Gastrocnemius medialis (tissue), 4 donors: ENCODE measurements at regions not wholly inside any gene's neighbourhood (a gene's known extent, or its start where the extent isn't known, plus 50 kb on each side); places are given as distances from the start of the nearest gene placed in this dataset.
"Not testable (repeated sequence)": the region's sequence is repeated elsewhere in the genome, so short reads cannot be mapped to it uniquely, and the experiment has no call there.

Experiments
- ATAC-seq, 2 donors: fragments of 150-250 bp; one replicate each; pipeline ENCODE4 v1.9.1; 2016
- DNase-seq, 2 donors: peaks; one replicate each; pipeline ENCODE4 v3.0.0-alpha.2; 2019
- H3K27ac ChIP-seq, 4 donors: fragments of 200-600 bp; sonication (generic); 1 replicate in 1 of 4; 2 replicates in 3 of 4; pipeline ENCODE4 v1.5.1; 2016 to 2018; ENCODE audit warnings: mild to moderate bottlenecking in 2 of 4, moderate library complexity in 1 of 4
- H3K27me3 ChIP-seq, 3 donors: fragments of 200-600 bp; sonication (generic) in 2 of 3; 1 replicate in 1 of 3; 2 replicates in 2 of 3; pipeline versions ENCODE4 v1.5.1 to v1.6.0; 2016 to 2019; ENCODE audit warnings: mild to moderate bottlenecking in 1 of 3, moderate library complexity in 1 of 3
- H3K36me3 ChIP-seq, 2 donors: fragments of 200-600 bp; sonication (generic) in 1 of 2; one replicate each; pipeline ENCODE4 v1.5.1; 2017 to 2018
- H3K4me1 ChIP-seq, 2 donors: fragments of 200-600 bp; sonication (generic) in 1 of 2; one replicate each; pipeline ENCODE4 v1.5.1; 2016 to 2017; ENCODE audit warnings: mild to moderate bottlenecking in 2 of 2
- H3K4me3 ChIP-seq, 4 donors: fragments of 200-600 bp; sonication (generic) in 3 of 4; 1 replicate in 1 of 4; 2 replicates in 3 of 4; pipeline ENCODE4 v1.5.1; 2016 to 2019; ENCODE audit warnings: mild to moderate bottlenecking in 2 of 4
- H3K9me3 ChIP-seq, 3 donors: fragments of 200-600 bp; sonication (generic) in 2 of 3; 1 replicate in 1 of 3; 2 replicates in 2 of 3; pipeline ENCODE4 v1.5.1; 2016 to 2019
- CTCF ChIP-seq, 5 experiments: fragments of 450-650 bp in 3 of 5; fragments of 200-600 bp in 2 of 5; sonication (generic) in 2 of 5; IDR thresholded peaks in 4 of 5; conservative IDR thresholded peaks in 1 of 5; 1 replicate in 4 of 5; 2 replicates in 1 of 5; pipeline ENCODE4 v1.5.1; 2016 to 2019; ENCODE audit warnings: antibody characterized with exemption in 5 of 5, mild to moderate bottlenecking in 3 of 5, moderate library complexity in 3 of 5
- POLR2A ChIP-seq, 2 donors: fragments of 450-650 bp; IDR thresholded peaks; one replicate each; pipeline ENCODE4 v1.6.1; 2017; ENCODE audit warnings: antibody characterized with exemption in 2 of 2, mild to moderate bottlenecking in 2 of 2, moderate library complexity in 2 of 2
- in situ Hi-C, 4 donors: fragments of 200-750 bp; cut with MboI; loops; one replicate each; pipeline versions ENCODE4 v1.15.0 to v1.8.0; 2017; ENCODE audit warnings: low sequenced_read_pairs in 4 of 4
- intact Hi-C: fragments of 100-400 bp; cut with DNase I; formaldehyde crosslinking; loops from one replicate; pipeline ENCODE4 v1.15.1; 2023; ENCODE audit warnings: low total_unique reads

GRCh38 chr14:52182853-52183252 is 84.6 kb upstream of the PTGDR start:
- intact Hi-C loops (no loop called here), in situ Hi-C loops (no loop called here)
- no peak overlapping the region for H3K4me3 ChIP-seq
- H3K27ac ChIP-seq = no peak overlapping the region
- ATAC-seq (no peak), DNase-seq (no peak)
- no peaks in the 10 kb centered on the region for H3K27me3 ChIP-seq
- H3K36me3 ChIP-seq = no peaks in the 10 kb centered on the region
- TF ChIP-seq CTCF (IDR thresholded peaks at IDR 0.05 in 4 of 5, conservative IDR thresholded peaks at IDR 0.05 in 1 of 5) (no peak), POLR2A (IDR thresholded peaks at IDR 0.05) (no peak)
- no peaks in the 10 kb centered on the region for H3K9me3 ChIP-seq
- H3K4me1 ChIP-seq = no peaks in the 10 kb centered on the region

- Histone ChIP-seq H3K4me3 (no peak overlapping the region), H3K9me3 (no peaks in the 10 kb centered on the region), H3K4me1 (no peaks in the 10 kb centered on the region), H3K27ac (no peak overlapping the region), H3K27me3 (no peaks in the 10 kb centered on the region), H3K36me3 (no peaks in the 10 kb centered on the region)
- ATAC-seq = no peak
- no peak for DNase-seq
- intact Hi-C loops (no loop called here), in situ Hi-C loops (no loop called here)
- TF ChIP-seq POLR2A (IDR thresholded peaks at IDR 0.05) (no peak), CTCF (IDR thresholded peaks at IDR 0.05 in 4 of 5, conservative IDR thresholded peaks at IDR 0.05 in 1 of 5) (no peak)
These were observed 88.2 kb upstream of the PTGDR start for GRCh38 chr14:52179141-52179790.

GRCh38 chr14:52175982-52176502 is 91.5 kb upstream of the PTGDR start:
- intact Hi-C loops (no loop called here), in situ Hi-C loops (no loop called here)
- peak in 1 of 2 donors; percentile 15 for DNase-seq
- no peak for TF ChIP-seq CTCF (IDR thresholded peaks at IDR 0.05 in 4 of 5, conservative IDR thresholded peaks at IDR 0.05 in 1 of 5)
- no peak for TF ChIP-seq POLR2A (IDR thresholded peaks at IDR 0.05)
- no peak overlapping the region for H3K4me3 ChIP-seq
- H3K9me3 ChIP-seq = no peaks in the 10 kb centered on the region
- H3K36me3 ChIP-seq = no peaks in the 10 kb centered on the region
- no peaks in the 10 kb centered on the region for H3K27me3 ChIP-seq
- no peak for ATAC-seq
- no peaks in the 10 kb centered on the region for H3K4me1 ChIP-seq
- no peak overlapping the region for H3K27ac ChIP-seq

- in situ Hi-C loops = not testable (repeated sequence)
These were observed 95.6 kb upstream of the PTGDR start for GRCh38 chr14:52171932-52172331.

GRCh38 chr14:52166822-52167221 is 98.0 kb upstream of the NID2 start:
- no peaks in the 10 kb centered on the region for H3K4me1 ChIP-seq
- intact Hi-C loops (no loop called here), in situ Hi-C loops (no loop called here)
- H3K27ac ChIP-seq = no peak overlapping the region
- DNase-seq (no peak), ATAC-seq (no peak)
- H3K4me3 ChIP-seq = no peak overlapping the region
- no peaks in the 10 kb centered on the region for H3K36me3 ChIP-seq
- no peaks in the 10 kb centered on the region for H3K9me3 ChIP-seq
- no peaks in the 10 kb centered on the region for H3K27me3 ChIP-seq
- no peak for TF ChIP-seq POLR2A (IDR thresholded peaks at IDR 0.05)
- no peak for TF ChIP-seq CTCF (IDR thresholded peaks at IDR 0.05 in 4 of 5, conservative IDR thresholded peaks at IDR 0.05 in 1 of 5)

More at GRCh38 chr14:52171932-52172331, 95.6 kb upstream of the PTGDR start:
- intact Hi-C loops, DNase-seq, H3K27ac ChIP-seq, H3K9me3 ChIP-seq, ATAC-seq, H3K27me3 ChIP-seq, H3K36me3 ChIP-seq, H3K4me1 ChIP-seq, H3K4me3 ChIP-seq: not testable (repeated sequence)
